ENCODE measurements at regions not wholly inside any gene's neighbourhood (a gene's known extent, or its start where the extent isn't known, plus 50 kb on each side); places are given as distances from the start of the nearest gene placed in this dataset.
"Not testable (repeated sequence)": the region's sequence is repeated elsewhere in the genome, so short reads cannot be mapped to it uniquely, and the experiment has no call there.

- Histone ChIP-seq H3K27ac (ENCODE audit: low read depth, low read length) (no peak overlapping the region), H3K4me3 (ENCODE audit: low read depth in 1 of 2, low read length in 2 of 2) (peak overlapping the region in 1 of 2 donors; percentile 15), H3K4me1 (ENCODE audit: control insufficient read depth in 1 of 2, insufficient read depth in 2 of 2, low read length in 2 of 2) (peaks cover 0 to 7% of the 10 kb centered on the region in 2 donors), H3K9ac (ENCODE audit: low read depth in 1 of 2, low read length in 2 of 2) (no peak overlapping the region), H3K27me3 (ENCODE audit: control insufficient read depth in 1 of 2, insufficient read depth in 2 of 2, low read length in 2 of 2) (peaks cover 0 to 8% of the 10 kb centered on the region in 2 donors), H3K36me3 (ENCODE audit: control insufficient read depth in 1 of 2, insufficient read depth in 2 of 2, low read length in 2 of 2) (no peaks in the 10 kb centered on the region), H3K9me3 (ENCODE audit: control insufficient read depth in 1 of 2, low read length in 2 of 2) (no peaks in the 10 kb centered on the region)
Observed at GRCh38 chrX:140090800-140091124, 125.4 kb upstream of the CXorf66 start.

GRCh38 chrX:140088438-140088837, 123.1 kb upstream of the CXorf66 start:
- Histone ChIP-seq H3K27me3 (ENCODE audit: control insufficient read depth in 1 of 2, insufficient read depth in 2 of 2, low read length in 2 of 2) (peaks cover 0 to 8% of the 10 kb centered on the region in 2 donors), H3K9me3 (ENCODE audit: control insufficient read depth in 1 of 2, low read length in 2 of 2) (no peaks in the 10 kb centered on the region), H3K9ac (ENCODE audit: low read depth in 1 of 2, low read length in 2 of 2) (no peak overlapping the region), H3K27ac (ENCODE audit: low read depth, low read length) (no peak overlapping the region), H3K4me3 (ENCODE audit: low read depth in 1 of 2, low read length in 2 of 2) (no peak overlapping the region), H3K36me3 (ENCODE audit: control insufficient read depth in 1 of 2, insufficient read depth in 2 of 2, low read length in 2 of 2) (no peaks in the 10 kb centered on the region), H3K4me1 (ENCODE audit: control insufficient read depth in 1 of 2, insufficient read depth in 2 of 2, low read length in 2 of 2) (peaks cover 0 to 7% of the 10 kb centered on the region in 2 donors)

- Histone ChIP-seq H3K9me3 (ENCODE audit: control insufficient read depth in 1 of 2, low read length in 2 of 2) (no peaks in the 10 kb centered on the region), H3K9ac (ENCODE audit: low read depth in 1 of 2, low read length in 2 of 2) (no peak overlapping the region), H3K27me3 (ENCODE audit: control insufficient read depth in 1 of 2, insufficient read depth in 2 of 2, low read length in 2 of 2) (peaks cover 0 to 8% of the 10 kb centered on the region in 2 donors), H3K4me3 (ENCODE audit: low read depth in 1 of 2, low read length in 2 of 2) (no peak overlapping the region), H3K27ac (ENCODE audit: low read depth, low read length) (no peak overlapping the region), H3K36me3 (ENCODE audit: control insufficient read depth in 1 of 2, insufficient read depth in 2 of 2, low read length in 2 of 2) (no peaks in the 10 kb centered on the region), H3K4me1 (ENCODE audit: control insufficient read depth in 1 of 2, insufficient read depth in 2 of 2, low read length in 2 of 2) (peaks cover 0 to 7% of the 10 kb centered on the region in 2 donors)
Observed at GRCh38 chrX:140087875-140088274, 122.6 kb upstream of the CXorf66 start.

GRCh38 chrX:140086691-140087090, 121.4 kb upstream of the CXorf66 start:
- Histone ChIP-seq H3K9ac (ENCODE audit: low read depth in 1 of 2, low read length in 2 of 2) (no peak overlapping the region), H3K9me3 (ENCODE audit: control insufficient read depth in 1 of 2, low read length in 2 of 2) (no peaks in the 10 kb centered on the region), H3K27ac (ENCODE audit: low read depth, low read length) (no peak overlapping the region), H3K36me3 (ENCODE audit: control insufficient read depth in 1 of 2, insufficient read depth in 2 of 2, low read length in 2 of 2) (no peaks in the 10 kb centered on the region), H3K4me3 (ENCODE audit: low read depth in 1 of 2, low read length in 2 of 2) (no peak overlapping the region), H3K4me1 (ENCODE audit: control insufficient read depth in 1 of 2, insufficient read depth in 2 of 2, low read length in 2 of 2) (peaks cover 0 to 2% of the 10 kb centered on the region in 2 donors), H3K27me3 (ENCODE audit: control insufficient read depth in 1 of 2, insufficient read depth in 2 of 2, low read length in 2 of 2) (peaks cover 0 to 1% of the 10 kb centered on the region in 2 donors)

GRCh38 chrX:140074851-140075250, 109.5 kb upstream of the CXorf66 start:
- H3K4me3 ChIP-seq (ENCODE audit: low read depth in 1 of 2, low read length in 2 of 2); H3K27me3 ChIP-seq (ENCODE audit: control insufficient read depth in 1 of 2, insufficient read depth in 2 of 2, low read length in 2 of 2); H3K9ac ChIP-seq (ENCODE audit: low read depth in 1 of 2, low read length in 2 of 2); H3K36me3 ChIP-seq (ENCODE audit: control insufficient read depth in 1 of 2, insufficient read depth in 2 of 2, low read length in 2 of 2); H3K27ac ChIP-seq (ENCODE audit: low read depth, low read length); H3K4me1 ChIP-seq (ENCODE audit: control insufficient read depth in 1 of 2, insufficient read depth in 2 of 2, low read length in 2 of 2); H3K9me3 ChIP-seq (ENCODE audit: control insufficient read depth in 1 of 2, low read length in 2 of 2): not testable (repeated sequence)

- no peaks in the 10 kb centered on the region for H3K9me3 ChIP-seq (ENCODE audit: control insufficient read depth in 1 of 2, low read length in 2 of 2)
- H3K27me3 ChIP-seq (ENCODE audit: control insufficient read depth in 1 of 2, insufficient read depth in 2 of 2, low read length in 2 of 2): no peaks in the 10 kb centered on the region
- no peak overlapping the region for H3K27ac ChIP-seq (ENCODE audit: low read depth, low read length)
- no peaks in the 10 kb centered on the region for H3K4me1 ChIP-seq (ENCODE audit: control insufficient read depth in 1 of 2, insufficient read depth in 2 of 2, low read length in 2 of 2)
- no peaks in the 10 kb centered on the region for H3K36me3 ChIP-seq (ENCODE audit: control insufficient read depth in 1 of 2, insufficient read depth in 2 of 2, low read length in 2 of 2)
- no peak overlapping the region for H3K9ac ChIP-seq (ENCODE audit: low read depth in 1 of 2, low read length in 2 of 2)
- H3K4me3 ChIP-seq (ENCODE audit: low read depth in 1 of 2, low read length in 2 of 2): no peak overlapping the region
Observed at GRCh38 chrX:140071037-140071436, 105.7 kb upstream of the CXorf66 start.

- Histone ChIP-seq H3K36me3 (ENCODE audit: control insufficient read depth in 1 of 2, insufficient read depth in 2 of 2, low read length in 2 of 2) (no peaks in the 10 kb centered on the region), H3K27me3 (ENCODE audit: control insufficient read depth in 1 of 2, insufficient read depth in 2 of 2, low read length in 2 of 2) (no peaks in the 10 kb centered on the region), H3K4me3 (ENCODE audit: low read depth in 1 of 2, low read length in 2 of 2) (no peak overlapping the region), H3K4me1 (ENCODE audit: control insufficient read depth in 1 of 2, insufficient read depth in 2 of 2, low read length in 2 of 2) (no peaks in the 10 kb centered on the region), H3K9me3 (ENCODE audit: control insufficient read depth in 1 of 2, low read length in 2 of 2) (no peaks in the 10 kb centered on the region), H3K27ac (ENCODE audit: low read depth, low read length) (no peak overlapping the region), H3K9ac (ENCODE audit: low read depth in 1 of 2, low read length in 2 of 2) (no peak overlapping the region)
Observed at GRCh38 chrX:140065961-140066662, 100.8 kb upstream of the CXorf66 start.

- Histone ChIP-seq H3K9ac (ENCODE audit: low read depth in 1 of 2, low read length in 2 of 2) (no peak overlapping the region), H3K36me3 (ENCODE audit: control insufficient read depth in 1 of 2, insufficient read depth in 2 of 2, low read length in 2 of 2) (no peaks in the 10 kb centered on the region), H3K9me3 (ENCODE audit: control insufficient read depth in 1 of 2, low read length in 2 of 2) (no peaks in the 10 kb centered on the region), H3K27ac (ENCODE audit: low read depth, low read length) (no peak overlapping the region), H3K4me1 (ENCODE audit: control insufficient read depth in 1 of 2, insufficient read depth in 2 of 2, low read length in 2 of 2) (no peaks in the 10 kb centered on the region), H3K27me3 (ENCODE audit: control insufficient read depth in 1 of 2, insufficient read depth in 2 of 2, low read length in 2 of 2) (no peaks in the 10 kb centered on the region), H3K4me3 (ENCODE audit: low read depth in 1 of 2, low read length in 2 of 2) (no peak overlapping the region)
Observed at GRCh38 chrX:140064993-140065392, 99.7 kb upstream of the CXorf66 start.

- no peaks in the 10 kb centered on the region for H3K4me1 ChIP-seq (ENCODE audit: control insufficient read depth in 1 of 2, insufficient read depth in 2 of 2, low read length in 2 of 2)
- H3K27me3 ChIP-seq (ENCODE audit: control insufficient read depth in 1 of 2, insufficient read depth in 2 of 2, low read length in 2 of 2): no peaks in the 10 kb centered on the region
- no peaks in the 10 kb centered on the region for H3K36me3 ChIP-seq (ENCODE audit: control insufficient read depth in 1 of 2, insufficient read depth in 2 of 2, low read length in 2 of 2)
- H3K27ac ChIP-seq (ENCODE audit: low read depth, low read length): no peak overlapping the region
- H3K4me3 ChIP-seq (ENCODE audit: low read depth in 1 of 2, low read length in 2 of 2): no peak overlapping the region
- H3K9ac ChIP-seq (ENCODE audit: low read depth in 1 of 2, low read length in 2 of 2): no peak overlapping the region
- H3K9me3 ChIP-seq (ENCODE audit: control insufficient read depth in 1 of 2, low read length in 2 of 2): no peaks in the 10 kb centered on the region
Observed at GRCh38 chrX:140057001-140057411, 91.7 kb upstream of the CXorf66 start.

- no peaks in the 10 kb centered on the region for H3K36me3 ChIP-seq (ENCODE audit: control insufficient read depth in 1 of 2, insufficient read depth in 2 of 2, low read length in 2 of 2)
- no peak overlapping the region for H3K4me3 ChIP-seq (ENCODE audit: low read depth in 1 of 2, low read length in 2 of 2)
- H3K9ac ChIP-seq (ENCODE audit: low read depth in 1 of 2, low read length in 2 of 2): no peak overlapping the region
- H3K9me3 ChIP-seq (ENCODE audit: control insufficient read depth in 1 of 2, low read length in 2 of 2): no peaks in the 10 kb centered on the region
- H3K4me1 ChIP-seq (ENCODE audit: control insufficient read depth in 1 of 2, insufficient read depth in 2 of 2, low read length in 2 of 2): no peaks in the 10 kb centered on the region
- H3K27me3 ChIP-seq (ENCODE audit: control insufficient read depth in 1 of 2, insufficient read depth in 2 of 2, low read length in 2 of 2): no peaks in the 10 kb centered on the region
- no peak overlapping the region for H3K27ac ChIP-seq (ENCODE audit: low read depth, low read length)
Observed at GRCh38 chrX:140053846-140054245, 88.5 kb upstream of the CXorf66 start.

GRCh38 chrX:140050906-140051305, 85.6 kb upstream of the CXorf66 start:
- Histone ChIP-seq H3K27ac (ENCODE audit: low read depth, low read length) (no peak overlapping the region), H3K9ac (ENCODE audit: low read depth in 1 of 2, low read length in 2 of 2) (no peak overlapping the region), H3K27me3 (ENCODE audit: control insufficient read depth in 1 of 2, insufficient read depth in 2 of 2, low read length in 2 of 2) (no peaks in the 10 kb centered on the region), H3K36me3 (ENCODE audit: control insufficient read depth in 1 of 2, insufficient read depth in 2 of 2, low read length in 2 of 2) (no peaks in the 10 kb centered on the region), H3K4me3 (ENCODE audit: low read depth in 1 of 2, low read length in 2 of 2) (no peak overlapping the region), H3K9me3 (ENCODE audit: control insufficient read depth in 1 of 2, low read length in 2 of 2) (no peaks in the 10 kb centered on the region), H3K4me1 (ENCODE audit: control insufficient read depth in 1 of 2, insufficient read depth in 2 of 2, low read length in 2 of 2) (no peaks in the 10 kb centered on the region)

All from duodenal mucosa (tissue), 2 donors.